ENCODE measurements at regions not wholly inside any gene's neighbourhood (a gene's known extent, or its start where the extent isn't known, plus 50 kb on each side); places are given as distances from the start of the nearest gene placed in this dataset.

GRCh38 chr16:5789033-5789432 lies 691.4 kb upstream of the EEF2KMT start:
- no peak for DNase-seq (ENCODE audit: low spot score)
- in situ Hi-C loops (cut with MboI; ENCODE audit: low sequenced_read_pairs, unreplicated experiment) = no loop called here
- no peak for TF ChIP-seq CTCF (IDR thresholded peaks at IDR 0.05; ENCODE audit: borderline replicate concordance, control extremely low read depth, extremely low read depth, insufficient read depth, missing control alignments)

- no peak for DNase-seq (ENCODE audit: low spot score)
- in situ Hi-C loops (cut with MboI; ENCODE audit: low sequenced_read_pairs, unreplicated experiment) = no loop called here
- no peak for TF ChIP-seq CTCF (IDR thresholded peaks at IDR 0.05; ENCODE audit: borderline replicate concordance, control extremely low read depth, extremely low read depth, insufficient read depth, missing control alignments)
Observed at GRCh38 chr16:5781436-5781835, 683.8 kb upstream of the EEF2KMT start.

GRCh38 chr16:5776876-5777275 lies 679.3 kb upstream of the EEF2KMT start:
- TF ChIP-seq CTCF (IDR thresholded peaks at IDR 0.05; ENCODE audit: borderline replicate concordance, control extremely low read depth, extremely low read depth, insufficient read depth, missing control alignments) = no peak
- in situ Hi-C loops (cut with MboI; ENCODE audit: low sequenced_read_pairs, unreplicated experiment) = no loop called here
- no peak for DNase-seq (ENCODE audit: low spot score)

GRCh38 chr16:5775916-5776315 lies 678.3 kb upstream of the EEF2KMT start:
- in situ Hi-C loops (cut with MboI; ENCODE audit: low sequenced_read_pairs, unreplicated experiment) = no loop called here
- no peak for TF ChIP-seq CTCF (IDR thresholded peaks at IDR 0.05; ENCODE audit: borderline replicate concordance, control extremely low read depth, extremely low read depth, insufficient read depth, missing control alignments)
- no peak for DNase-seq (ENCODE audit: low spot score)

- in situ Hi-C loops (cut with MboI; ENCODE audit: low sequenced_read_pairs, unreplicated experiment) = no loop called here
- no peak for DNase-seq (ENCODE audit: low spot score)
- no peak for TF ChIP-seq CTCF (IDR thresholded peaks at IDR 0.05; ENCODE audit: borderline replicate concordance, control extremely low read depth, extremely low read depth, insufficient read depth, missing control alignments)
Observed at GRCh38 chr16:5770118-5770517, 672.5 kb upstream of the EEF2KMT start.

GRCh38 chr16:5769513-5769912 lies 671.9 kb upstream of the EEF2KMT start:
- in situ Hi-C loops (cut with MboI; ENCODE audit: low sequenced_read_pairs, unreplicated experiment) = no loop called here
- no peak for DNase-seq (ENCODE audit: low spot score)
- no peak for TF ChIP-seq CTCF (IDR thresholded peaks at IDR 0.05; ENCODE audit: borderline replicate concordance, control extremely low read depth, extremely low read depth, insufficient read depth, missing control alignments)

GRCh38 chr16:5768445-5768844 lies 670.9 kb upstream of the EEF2KMT start:
- in situ Hi-C loops (cut with MboI; ENCODE audit: low sequenced_read_pairs, unreplicated experiment) = no loop called here
- TF ChIP-seq CTCF (IDR thresholded peaks at IDR 0.05; ENCODE audit: borderline replicate concordance, control extremely low read depth, extremely low read depth, insufficient read depth, missing control alignments) = no peak
- no peak for DNase-seq (ENCODE audit: low spot score)

Data from GM13976 (cell line).